Caco-2 (cell line): ENCODE measurements at regions not wholly inside any gene's neighbourhood (a gene's known extent, or its start where the extent isn't known, plus 50 kb on each side); places are given as distances from the start of the nearest gene placed in this dataset.

Experiments used
- BruUV-seq: library from RNA; stranded (reverse); fragments of 400-500 nt; replicated peaks from 2 replicates; lab custom pipeline; 2021; lab: Mats Ljungman, UMichigan
- CTCF ChIA-PET: fragments of 300-600 bp; sonication (Branson Sonifier 250); formaldehyde crosslinking; loops from one replicate; lab custom pipeline; 2022; ENCODE audit warnings: antibody characterized with exemption; lab: Charles Lee
- POLR2A ChIA-PET: fragments of 300-600 bp; sonication (Branson Sonifier 250); formaldehyde crosslinking; loops from one replicate; lab custom pipeline; 2022; ENCODE audit warnings: antibody characterized with exemption; lab: Charles Lee
- DNase-seq, 2 experiments: peaks; one replicate each; pipeline versions ENCODE4 v3.0.0 to v3.0.0-alpha.2; 2020 to 2022
- H3K27me3 ChIP-seq: replicated peaks from 2 replicates; pipeline ENCODE4 v1.6.0; 2011; ENCODE audit warnings: low read length; ENCODE audit not compliant: control insufficient read depth, insufficient read depth
- H3K36me3 ChIP-seq: 2 replicates; pipeline ENCODE4 v1.5.1; 2011; ENCODE audit warnings: low read length; ENCODE audit not compliant: control insufficient read depth, insufficient read depth
- H3K4me1 ChIP-seq: fragments of 250-450 bp; sonication (Bioruptor Pico); 2 replicates; pipeline ENCODE4 v1.5.1; 2020; ENCODE audit warnings: mild to moderate bottlenecking
- H3K4me3 ChIP-seq: 2 replicates; pipeline ENCODE4 v1.5.1; 2011; ENCODE audit warnings: low read depth, mild to moderate bottlenecking, control low read depth, low read length
- H3K9me3 ChIP-seq: fragments of 250-450 bp; sonication (Bioruptor Pico); 2 replicates; pipeline ENCODE4 v1.5.1; 2020; ENCODE audit warnings: mild to moderate bottlenecking, moderate library complexity
- H3K27ac Mint-ChIP-seq: one replicate; pipeline ENCODE4 v1.8.0; 2022; ENCODE audit warnings: mixed read lengths; ENCODE audit not compliant: unreplicated experiment
- H3K27me3 Mint-ChIP-seq: one replicate; pipeline ENCODE4 v1.8.0; 2022; ENCODE audit warnings: mixed read lengths; ENCODE audit not compliant: insufficient read depth, unreplicated experiment
- H3K36me3 Mint-ChIP-seq: one replicate; pipeline ENCODE4 v1.8.0; 2022; ENCODE audit warnings: mild to moderate bottlenecking, mixed read lengths; ENCODE audit not compliant: insufficient read depth, unreplicated experiment
- H3K4me1 Mint-ChIP-seq: one replicate; pipeline ENCODE4 v1.8.0; 2022; ENCODE audit warnings: low read depth, mixed read lengths; ENCODE audit not compliant: unreplicated experiment
- H3K4me3 Mint-ChIP-seq: one replicate; pipeline ENCODE4 v1.8.0; 2022; ENCODE audit warnings: mild to moderate bottlenecking, moderate library complexity, mixed read lengths; ENCODE audit not compliant: unreplicated experiment
- H3K9me3 Mint-ChIP-seq: one replicate; pipeline ENCODE4 v1.8.0; 2022; ENCODE audit warnings: mixed read lengths; ENCODE audit not compliant: unreplicated experiment
- CTCF ChIP-seq, 2 experiments: fragments of 200-600 bp in 1 of 2; IDR thresholded peaks; 1 replicate in 1 of 2; 2 replicates in 1 of 2; pipeline versions ENCODE4 v1.5.1 to v1.8.0; 2011 to 2022; ENCODE audit warnings: antibody characterized with exemption in 1 of 2, control low read depth in 1 of 2, inconsistent platforms in 1 of 2, low read depth in 1 of 2, low read length in 1 of 2, mild to moderate bottlenecking in 1 of 2, moderate library complexity in 1 of 2; ENCODE audit not compliant: insufficient read depth in 1 of 2, severe bottlenecking in 1 of 2, unreplicated experiment in 1 of 2
- intact Hi-C: fragments of 100-400 bp; cut with micrococcal nuclease; formaldehyde crosslinking; loops from one replicate; pipeline ENCODE4 v1.10.0; 2022; ENCODE audit not compliant: unreplicated experiment

GRCh38 chr11:110026858-110027626, 66.2 kb upstream of the ZC3H12C start:
- H3K4me1 Mint-ChIP-seq: no peaks in the 10 kb centered on the region
- no peak overlapping the region for H3K4me3 Mint-ChIP-seq
- no peaks in the 10 kb centered on the region for H3K36me3 ChIP-seq
- ChIA-PET CTCF (no interaction called here), POLR2A (no interaction called here)
- intact Hi-C loops: no loop called here
- H3K36me3 Mint-ChIP-seq: no peaks in the 10 kb centered on the region
- H3K9me3 ChIP-seq: no peaks in the 10 kb centered on the region
- TF ChIP-seq CTCF (IDR thresholded peaks at IDR 0.05; ENCODE audit: insufficient read depth in 1 of 2, low read depth in 1 of 2, low read length in 1 of 2, severe bottlenecking in 1 of 2, unreplicated experiment in 1 of 2): no peak
- H3K9me3 Mint-ChIP-seq: peaks cover 12% of the 10 kb centered on the region
- no peak overlapping the region for H3K4me3 ChIP-seq
- no peaks in the 10 kb centered on the region for H3K27me3 Mint-ChIP-seq
- no peaks in the 10 kb centered on the region for H3K27me3 ChIP-seq
- peaks cover 24% of the 10 kb centered on the region for H3K4me1 ChIP-seq
- no TSS peak for BruUV-seq
- no peak for DNase-seq
- no peak overlapping the region for H3K27ac Mint-ChIP-seq

GRCh38 chr11:110027627-110028371, 65.4 kb upstream of the ZC3H12C start:
- Mint-ChIP-seq H3K9me3 (peaks cover 12% of the 10 kb centered on the region), H3K36me3 (no peaks in the 10 kb centered on the region), H3K27me3 (no peaks in the 10 kb centered on the region), H3K4me1 (peaks cover 2% of the 10 kb centered on the region), H3K27ac (no peak overlapping the region), H3K4me3 (no peak overlapping the region)
- no peaks in the 10 kb centered on the region for H3K27me3 ChIP-seq
- no peak for DNase-seq
- H3K4me3 ChIP-seq: no peak overlapping the region
- peaks cover 32% of the 10 kb centered on the region for H3K4me1 ChIP-seq
- H3K9me3 ChIP-seq: no peaks in the 10 kb centered on the region
- ChIA-PET CTCF (no interaction called here), POLR2A (no interaction called here)
- BruUV-seq: no TSS peak
- intact Hi-C loops: no loop called here
- H3K36me3 ChIP-seq: no peaks in the 10 kb centered on the region
- no peak for TF ChIP-seq CTCF (IDR thresholded peaks at IDR 0.05; ENCODE audit: insufficient read depth in 1 of 2, low read depth in 1 of 2, low read length in 1 of 2, severe bottlenecking in 1 of 2, unreplicated experiment in 1 of 2)

GRCh38 chr11:110028921-110029320, 64.3 kb upstream of the ZC3H12C start:
- DNase-seq: no peak
- Mint-ChIP-seq H3K27me3 (no peaks in the 10 kb centered on the region), H3K27ac (no peak overlapping the region), H3K4me1 (peaks cover 7% of the 10 kb centered on the region), H3K9me3 (peaks cover 6% of the 10 kb centered on the region), H3K4me3 (no peak overlapping the region), H3K36me3 (no peaks in the 10 kb centered on the region)
- no peak for TF ChIP-seq CTCF (IDR thresholded peaks at IDR 0.05; ENCODE audit: insufficient read depth in 1 of 2, low read depth in 1 of 2, low read length in 1 of 2, severe bottlenecking in 1 of 2, unreplicated experiment in 1 of 2)
- Histone ChIP-seq H3K4me1 (peaks cover 32% of the 10 kb centered on the region), H3K9me3 (no peaks in the 10 kb centered on the region), H3K4me3 (no peak overlapping the region), H3K36me3 (no peaks in the 10 kb centered on the region), H3K27me3 (no peaks in the 10 kb centered on the region)
- no TSS peak for BruUV-seq
- ChIA-PET CTCF (no interaction called here), POLR2A (no interaction called here)
- intact Hi-C loops: no loop called here
